Right lobe of liver (tissue), 6 donors: ENCODE measurements at regions not wholly inside any gene's neighbourhood (a gene's known extent, or its start where the extent isn't known, plus 50 kb on each side); places are given as distances from the start of the nearest gene placed in this dataset.
"Not testable (repeated sequence)": the region's sequence is repeated elsewhere in the genome, so short reads cannot be mapped to it uniquely, and the experiment has no call there.

ENCODE experiments used
- ATAC-seq, 4 donors: fragments of 200-7000 bp; cut with Tn5 transposase; one replicate each; pipeline ENCODE4 v1.9.1; 2020; ENCODE audit warnings: mild to moderate bottlenecking in 4 of 4, moderate library complexity in 4 of 4
- DNase-seq, 3 donors: peaks; one replicate each; pipeline ENCODE4 v3.0.0-alpha.2; 2020
- H3K27ac ChIP-seq, 3 donors: fragments of 200-600 bp; one replicate each; pipeline ENCODE4 v1.8.0; 2022
- H3K27me3 ChIP-seq, 2 donors: fragments of 200-600 bp; one replicate each; pipeline ENCODE4 v1.8.0; 2022
- H3K36me3 ChIP-seq, 4 donors: fragments of 200-600 bp; sonication (generic) in 1 of 4; one replicate each; pipeline versions ENCODE4 v1.5.1 to v1.8.0; 2017 to 2022; ENCODE audit warnings: control low read depth in 1 of 4
- H3K4me1 ChIP-seq, 4 donors: fragments of 200-600 bp; sonication (generic) in 1 of 4; one replicate each; pipeline versions ENCODE4 v1.5.1 to v1.8.0; 2017 to 2022; ENCODE audit warnings: control low read depth in 1 of 4
- H3K4me3 ChIP-seq, 3 donors: fragments of 200-600 bp; one replicate each; pipeline ENCODE4 v1.8.0; 2022
- H3K9me3 ChIP-seq, 4 donors: fragments of 200-600 bp; sonication (generic) in 1 of 4; one replicate each; pipeline versions ENCODE4 v1.5.1 to v1.8.0; 2017 to 2022; ENCODE audit warnings: control low read depth in 1 of 4
- POLR2A ChIP-seq: fragments of 450-650 bp; IDR thresholded peaks from one replicate; pipeline ENCODE4 v1.6.1; 2017; ENCODE audit warnings: antibody characterized with exemption, mild to moderate bottlenecking
- WGBS: methylation state at CpG from one replicate; pipeline ENCODE4 v1.1.6; 2018; ENCODE audit warnings: low coverage, low lambda C conversion rate; ENCODE audit not compliant: insufficient coverage; ENCODE audit errors: missing lambda C conversion rate; 5-methylcytosine and 5-hydroxymethylcytosine counted together
- intact Hi-C, 2 donors: fragments of 100-400 bp; cut with DNase I; formaldehyde crosslinking; loops; one replicate each; pipeline versions ENCODE4 v1.11.2 to v1.14.1; 2022
- TF ChIP-seq, protein P1 (sequence below), 4 donors: fragments of 200-600 bp in 3 of 4; fragments of 450-650 bp in 1 of 4; IDR thresholded peaks; one replicate each; pipeline versions ENCODE4 v1.5.1 to v1.8.0; 2016 to 2022; ENCODE audit warnings: antibody characterized with exemption in 4 of 4, mild to moderate bottlenecking in 2 of 4
- donor health status: DM: no; HTN: yes; CAD: no.
- donor health status: DM: no; HTN: no; CAD: no.
- donor health status: DM: no; HTN: no; CAD: no.
- donor health status: DM: no; HTN: yes; CAD: no.
- donor health status: DM: no; HTN: yes; CAD: no.

DNA sequence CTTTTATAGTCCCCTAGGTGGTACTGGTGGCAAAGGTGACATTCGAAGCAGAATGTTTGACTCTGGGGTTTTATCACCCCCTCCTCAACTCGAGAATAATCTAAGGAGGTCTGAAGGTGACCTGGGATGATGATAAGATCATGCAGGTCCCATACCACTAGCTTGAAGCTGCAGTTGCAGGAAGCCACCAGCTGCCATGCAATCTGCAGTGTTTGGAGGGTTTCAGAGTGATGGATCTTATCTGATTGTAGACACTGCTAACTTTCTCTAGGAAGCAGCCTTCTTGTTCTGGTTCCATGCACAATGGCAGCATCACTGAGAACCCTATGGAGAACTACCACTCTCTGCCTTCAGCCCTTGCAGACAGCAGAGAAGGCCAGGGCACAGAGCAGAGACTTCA is 59.4 kb upstream of the LRPPRC start:
- Histone ChIP-seq H3K9me3 (no peaks in the 10 kb centered on the region), H3K4me1 (peaks cover 0 to 24% (median 3%) of the 10 kb centered on the region in 4 donors), H3K4me3 (no peak overlapping the region), H3K27me3 (no peaks in the 10 kb centered on the region), H3K27ac (no peak overlapping the region), H3K36me3 (no peaks in the 10 kb centered on the region)
- TF ChIP-seq, protein P1, sequence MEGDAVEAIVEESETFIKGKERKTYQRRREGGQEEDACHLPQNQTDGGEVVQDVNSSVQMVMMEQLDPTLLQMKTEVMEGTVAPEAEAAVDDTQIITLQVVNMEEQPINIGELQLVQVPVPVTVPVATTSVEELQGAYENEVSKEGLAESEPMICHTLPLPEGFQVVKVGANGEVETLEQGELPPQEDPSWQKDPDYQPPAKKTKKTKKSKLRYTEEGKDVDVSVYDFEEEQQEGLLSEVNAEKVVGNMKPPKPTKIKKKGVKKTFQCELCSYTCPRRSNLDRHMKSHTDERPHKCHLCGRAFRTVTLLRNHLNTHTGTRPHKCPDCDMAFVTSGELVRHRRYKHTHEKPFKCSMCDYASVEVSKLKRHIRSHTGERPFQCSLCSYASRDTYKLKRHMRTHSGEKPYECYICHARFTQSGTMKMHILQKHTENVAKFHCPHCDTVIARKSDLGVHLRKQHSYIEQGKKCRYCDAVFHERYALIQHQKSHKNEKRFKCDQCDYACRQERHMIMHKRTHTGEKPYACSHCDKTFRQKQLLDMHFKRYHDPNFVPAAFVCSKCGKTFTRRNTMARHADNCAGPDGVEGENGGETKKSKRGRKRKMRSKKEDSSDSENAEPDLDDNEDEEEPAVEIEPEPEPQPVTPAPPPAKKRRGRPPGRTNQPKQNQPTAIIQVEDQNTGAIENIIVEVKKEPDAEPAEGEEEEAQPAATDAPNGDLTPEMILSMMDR (IDR thresholded peaks at IDR 0.05): no peak
- no peak for TF ChIP-seq POLR2A
- DNase-seq (no peak), ATAC-seq (no peak)
- WGBS: 52% methylated on average over 2 of the region's 2 CpGs
- intact Hi-C loops: no loop called here

DNA sequence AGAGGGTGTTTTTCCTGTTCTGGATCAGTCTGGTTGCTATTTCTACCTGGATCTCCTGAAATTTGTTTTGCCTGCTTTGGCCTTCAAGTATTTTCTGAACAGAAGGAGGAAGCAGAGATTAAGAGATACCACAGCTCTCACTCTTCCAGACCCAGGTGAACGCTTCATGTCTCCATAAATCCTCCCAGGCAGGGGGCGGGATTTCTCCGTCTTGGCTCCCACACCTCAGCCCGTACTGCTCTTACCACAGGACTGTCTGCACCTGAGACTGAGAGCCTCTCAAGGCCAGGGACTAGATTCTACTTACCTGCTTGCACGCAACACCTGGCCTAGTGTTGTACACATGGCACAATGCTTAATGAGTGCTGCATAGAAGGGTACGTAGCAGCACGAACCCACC is 59.9 kb upstream of the LRPPRC start:
- Histone ChIP-seq H3K9me3 (no peaks in the 10 kb centered on the region), H3K27ac (no peak overlapping the region), H3K36me3 (no peaks in the 10 kb centered on the region), H3K27me3 (no peaks in the 10 kb centered on the region), H3K4me1 (peaks cover 0 to 28% (median 5%) of the 10 kb centered on the region in 4 donors), H3K4me3 (no peak overlapping the region)
- DNase-seq: no peak
- no peak for ATAC-seq
- 91% methylated on average over 7 of the region's 7 CpGs for WGBS
- TF ChIP-seq, protein P1 (IDR thresholded peaks at IDR 0.05): no peak
- TF ChIP-seq POLR2A: no peak
- intact Hi-C loops: no loop called here

DNA sequence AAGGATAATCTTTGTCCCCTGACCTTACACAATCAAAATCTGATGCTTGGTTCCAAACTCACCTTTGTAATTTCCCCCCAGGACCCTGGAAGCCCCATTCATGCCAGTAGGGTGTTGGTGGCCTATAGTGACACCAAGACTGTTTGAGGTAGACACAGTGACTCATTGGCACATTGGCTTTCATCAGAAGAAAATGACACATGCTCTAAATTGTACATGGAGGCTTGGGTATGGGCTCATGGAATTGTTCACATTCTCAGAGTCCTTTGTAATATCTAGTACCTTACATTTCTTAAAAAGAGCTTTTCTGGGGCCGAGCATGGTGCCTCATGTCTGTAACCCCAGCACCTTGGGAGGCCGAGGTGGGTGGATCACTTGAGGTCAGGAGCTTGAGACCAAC is 61.2 kb upstream of the LRPPRC start:
- Histone ChIP-seq H3K4me3 (no peak overlapping the region), H3K9me3 (no peaks in the 10 kb centered on the region), H3K27ac (no peak overlapping the region), H3K36me3 (no peaks in the 10 kb centered on the region), H3K4me1 (peaks cover 0 to 31% (median 6%) of the 10 kb centered on the region in 4 donors), H3K27me3 (no peaks in the 10 kb centered on the region)
- 90% methylated on average over 2 of the region's 2 CpGs for WGBS
- DNase-seq (no peak), ATAC-seq (no peak)
- intact Hi-C loops: no loop called here
- no peak for TF ChIP-seq POLR2A
- TF ChIP-seq, protein P1 (IDR thresholded peaks at IDR 0.05): no peak

DNA sequence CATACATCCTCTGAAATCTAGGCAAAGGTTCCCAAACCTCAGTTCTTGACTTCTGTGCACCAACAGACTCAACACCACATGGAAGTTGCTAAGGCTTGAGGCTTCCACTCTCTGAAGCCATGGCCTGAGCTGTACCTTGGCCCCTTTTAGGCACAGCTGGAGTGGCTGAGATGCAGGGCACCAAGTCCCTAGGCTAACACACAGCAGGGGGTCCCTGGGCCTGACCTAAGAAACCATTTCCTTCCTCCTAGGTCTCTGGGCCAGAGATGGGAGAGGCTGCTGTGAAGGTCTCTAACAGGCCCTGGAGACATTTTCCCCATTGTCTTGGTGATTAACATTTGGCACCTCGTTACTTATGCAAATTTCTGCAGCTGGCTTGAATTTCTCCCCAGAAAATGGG is 64.5 kb upstream of the LRPPRC start:
- DNase-seq, H3K36me3 ChIP-seq, H3K4me3 ChIP-seq, ATAC-seq, H3K27me3 ChIP-seq, intact Hi-C loops, H3K9me3 ChIP-seq: not testable (repeated sequence)
- Histone ChIP-seq H3K4me1 (peaks cover 0 to 47% (median 18%) of the 10 kb centered on the region in 4 donors), H3K27ac (peak overlapping the region in 2 of 3 donors; percentile 99)
- WGBS: 58% methylated on average over 1 of the region's 1 CpG

DNA sequence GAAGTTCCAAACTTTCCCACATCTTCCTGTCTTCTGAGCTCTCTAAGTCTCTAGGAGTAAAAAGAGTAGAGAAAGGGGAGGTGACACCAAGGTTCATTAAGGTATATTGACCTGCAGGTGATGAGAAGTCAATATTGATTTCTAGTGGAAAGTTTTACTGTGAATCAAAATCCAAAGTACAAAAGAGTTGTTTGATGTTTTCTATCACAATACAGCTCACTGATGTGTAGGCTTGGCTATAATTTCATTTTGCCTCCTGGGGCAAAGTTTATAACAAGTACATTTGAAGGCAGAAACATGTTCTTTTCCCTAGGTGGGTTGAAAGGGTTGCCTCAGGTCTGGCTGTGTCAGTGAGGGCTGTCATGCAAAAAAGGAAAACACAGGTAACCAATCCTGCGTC is 65.2 kb upstream of the LRPPRC start:
- peak overlapping the region; percentile 73 to 99 (median 99) for H3K27ac ChIP-seq
- H3K27me3 ChIP-seq: no peaks in the 10 kb centered on the region
- peak; percentile 66 to 76 (median 74) for ATAC-seq
- H3K36me3 ChIP-seq: no peaks in the 10 kb centered on the region
- TF ChIP-seq POLR2A: no peak
- TF ChIP-seq, protein P1 (IDR thresholded peaks at IDR 0.05): no peak
- 18% methylated on average over 1 of the region's 1 CpG for WGBS
- H3K9me3 ChIP-seq: no peaks in the 10 kb centered on the region
- intact Hi-C loops: no loop called here
- peak overlapping the region in 2 of 3 donors; percentile 39 to 44 for H3K4me3 ChIP-seq
- peaks cover 0 to 52% (median 18%) of the 10 kb centered on the region in 4 donors for H3K4me1 ChIP-seq
- no peak for DNase-seq
